ENCODE measurements at regions not wholly inside any gene's neighbourhood (a gene's known extent, or its start where the extent isn't known, plus 50 kb on each side); places are given as distances from the start of the nearest gene placed in this dataset.

DNA sequence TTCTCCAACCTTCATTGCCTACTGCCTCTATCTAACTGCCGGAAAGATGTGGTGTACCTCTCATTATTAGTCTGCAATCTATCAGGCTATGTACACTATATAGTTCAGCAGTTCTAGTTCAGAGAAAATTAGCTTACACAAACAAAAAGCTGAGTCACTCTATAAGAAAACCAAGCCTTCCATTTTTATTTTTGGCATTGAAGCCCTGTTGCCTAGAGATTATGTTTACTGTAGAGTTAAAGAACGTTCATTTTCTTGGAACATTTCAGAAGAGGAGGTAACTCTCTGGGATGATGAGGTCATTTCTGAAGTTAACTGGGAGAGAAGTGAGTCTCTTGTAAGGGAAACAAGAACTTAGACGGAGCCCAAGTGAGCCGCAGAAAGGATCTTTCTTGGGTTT, 133.5 kb downstream of the FAM124B start:
- peak; percentile 94 to 95 for DNase-seq (ENCODE audit: low read depth in 2 of 2)
- TF ChIP-seq, protein P1, sequence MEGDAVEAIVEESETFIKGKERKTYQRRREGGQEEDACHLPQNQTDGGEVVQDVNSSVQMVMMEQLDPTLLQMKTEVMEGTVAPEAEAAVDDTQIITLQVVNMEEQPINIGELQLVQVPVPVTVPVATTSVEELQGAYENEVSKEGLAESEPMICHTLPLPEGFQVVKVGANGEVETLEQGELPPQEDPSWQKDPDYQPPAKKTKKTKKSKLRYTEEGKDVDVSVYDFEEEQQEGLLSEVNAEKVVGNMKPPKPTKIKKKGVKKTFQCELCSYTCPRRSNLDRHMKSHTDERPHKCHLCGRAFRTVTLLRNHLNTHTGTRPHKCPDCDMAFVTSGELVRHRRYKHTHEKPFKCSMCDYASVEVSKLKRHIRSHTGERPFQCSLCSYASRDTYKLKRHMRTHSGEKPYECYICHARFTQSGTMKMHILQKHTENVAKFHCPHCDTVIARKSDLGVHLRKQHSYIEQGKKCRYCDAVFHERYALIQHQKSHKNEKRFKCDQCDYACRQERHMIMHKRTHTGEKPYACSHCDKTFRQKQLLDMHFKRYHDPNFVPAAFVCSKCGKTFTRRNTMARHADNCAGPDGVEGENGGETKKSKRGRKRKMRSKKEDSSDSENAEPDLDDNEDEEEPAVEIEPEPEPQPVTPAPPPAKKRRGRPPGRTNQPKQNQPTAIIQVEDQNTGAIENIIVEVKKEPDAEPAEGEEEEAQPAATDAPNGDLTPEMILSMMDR (IDR thresholded peaks at IDR 0.05; ENCODE audit: low read depth, low read length) = no peak
- H3K4me3 ChIP-seq (replicated peaks in 1 of 2; ENCODE audit: low read depth in 2 of 2, low read length in 2 of 2) = no peak overlapping the region

DNA sequence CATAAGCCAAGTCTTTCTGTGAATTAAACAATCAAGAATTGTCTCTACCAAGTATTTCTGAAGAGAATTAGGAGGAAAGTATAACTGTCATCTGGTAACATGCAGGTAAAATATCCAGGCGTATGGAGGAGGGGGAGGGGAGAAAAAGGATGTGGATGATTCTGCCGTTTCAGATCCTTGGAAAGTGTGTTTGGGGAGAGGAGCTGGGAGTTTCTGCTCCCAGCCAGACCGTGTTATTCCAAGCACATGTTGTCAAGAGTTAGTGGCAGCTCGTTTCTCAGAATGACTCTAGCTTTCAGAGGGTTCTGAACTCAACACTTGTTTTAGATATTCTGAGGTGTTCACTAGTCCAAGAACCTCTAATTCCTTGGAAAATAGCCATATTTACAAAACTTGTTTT, 137.6 kb downstream of the FAM124B start:
- TF ChIP-seq, protein P1 (IDR thresholded peaks at IDR 0.05; ENCODE audit: low read depth, low read length) = no peak
- no peak overlapping the region for H3K4me3 ChIP-seq (replicated peaks in 1 of 2; ENCODE audit: low read depth in 2 of 2, low read length in 2 of 2)
- DNase-seq (ENCODE audit: low read depth in 2 of 2) = no peak

DNA sequence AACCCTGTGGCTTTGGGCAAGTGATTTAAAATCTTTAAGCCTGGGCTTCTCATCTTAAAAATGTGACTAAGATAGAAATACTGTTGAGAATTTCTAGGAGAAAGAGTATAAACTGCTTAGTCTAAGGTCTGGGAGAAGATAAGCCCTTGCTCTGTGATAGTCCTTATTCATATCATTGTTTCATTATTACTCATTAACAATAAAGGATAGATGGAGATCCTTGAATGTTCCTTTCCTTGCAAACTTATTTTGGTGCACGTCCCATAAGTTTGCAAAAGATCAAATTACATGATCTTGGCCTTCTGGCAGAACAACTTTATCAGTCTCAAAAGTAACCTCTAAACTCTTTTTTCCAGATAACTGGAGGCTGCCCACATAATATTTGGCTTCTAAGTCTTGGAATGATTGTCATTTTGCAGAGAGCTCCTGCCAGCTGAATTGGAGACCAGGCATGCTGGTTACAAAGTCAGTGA, 138.3 kb downstream of the FAM124B start:
- TF ChIP-seq, protein P1 (IDR thresholded peaks at IDR 0.05; ENCODE audit: low read depth, low read length) = no peak
- H3K4me3 ChIP-seq (replicated peaks in 1 of 2; ENCODE audit: low read depth in 2 of 2, low read length in 2 of 2) = no peak overlapping the region
- peak; percentile 28 to 48 for DNase-seq (ENCODE audit: low read depth in 2 of 2)

DNA sequence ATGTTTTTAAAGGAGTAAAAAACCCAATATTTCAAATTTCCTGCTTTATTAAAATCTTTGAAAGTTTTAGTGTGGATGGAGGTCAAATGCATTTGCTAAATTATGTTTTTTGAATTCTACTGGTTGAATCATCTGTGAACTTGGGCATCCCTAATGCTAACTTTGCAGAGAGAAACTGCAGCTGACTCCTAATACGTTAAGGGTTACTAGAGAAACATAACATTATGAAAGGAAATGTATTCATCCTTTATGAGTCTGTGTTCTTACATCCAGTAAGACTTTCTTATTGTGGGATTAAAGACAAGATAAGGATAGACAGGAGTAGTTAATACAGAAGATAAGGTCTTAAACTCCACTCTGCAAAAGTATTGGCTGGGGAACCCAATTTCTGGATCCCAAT, 140.6 kb downstream of the FAM124B start:
- no peak overlapping the region for H3K4me3 ChIP-seq (replicated peaks in 1 of 2; ENCODE audit: low read depth in 2 of 2, low read length in 2 of 2)
- TF ChIP-seq, protein P1 (IDR thresholded peaks at IDR 0.05; ENCODE audit: low read depth, low read length) = no peak
- peak; percentile 55 to 59 for DNase-seq (ENCODE audit: low read depth in 2 of 2)

DNA sequence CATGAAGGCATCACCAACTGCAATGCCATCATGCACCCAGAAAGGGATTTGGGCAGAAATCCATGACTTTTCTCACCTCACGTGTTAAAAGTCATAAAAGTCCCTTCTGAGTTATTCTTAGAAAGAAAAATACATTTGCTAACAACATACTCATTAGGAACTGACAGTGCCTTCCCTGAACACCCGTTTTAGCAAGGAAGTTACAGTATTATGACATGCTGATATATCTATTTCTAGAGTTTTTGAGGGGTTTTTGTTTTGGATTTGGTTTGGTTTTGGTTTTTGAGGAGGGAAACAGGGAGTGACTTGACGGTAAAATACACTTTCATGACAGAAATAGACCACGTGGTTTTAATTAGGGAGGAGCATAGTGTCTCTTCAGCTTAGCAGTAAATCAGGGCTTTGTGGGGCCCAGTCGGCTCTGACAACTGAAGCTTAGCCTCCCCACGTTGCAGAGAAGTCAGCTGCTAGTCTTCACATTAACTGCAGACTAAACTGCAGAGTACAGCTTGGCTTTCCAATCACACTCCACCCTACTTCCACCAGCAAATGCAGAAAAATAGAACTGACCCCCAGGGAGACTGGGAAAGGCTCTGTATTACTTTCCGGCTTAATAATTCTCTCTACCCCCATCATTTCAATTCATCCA, 141.4 kb downstream of the FAM124B start:
- peak in 1 of 2 donors; percentile 34 for DNase-seq (ENCODE audit: low read depth in 2 of 2)
- TF ChIP-seq, protein P1 (IDR thresholded peaks at IDR 0.05; ENCODE audit: low read depth, low read length) = no peak
- H3K4me3 ChIP-seq (replicated peaks in 1 of 2; ENCODE audit: low read depth in 2 of 2, low read length in 2 of 2) = no peak overlapping the region

DNA sequence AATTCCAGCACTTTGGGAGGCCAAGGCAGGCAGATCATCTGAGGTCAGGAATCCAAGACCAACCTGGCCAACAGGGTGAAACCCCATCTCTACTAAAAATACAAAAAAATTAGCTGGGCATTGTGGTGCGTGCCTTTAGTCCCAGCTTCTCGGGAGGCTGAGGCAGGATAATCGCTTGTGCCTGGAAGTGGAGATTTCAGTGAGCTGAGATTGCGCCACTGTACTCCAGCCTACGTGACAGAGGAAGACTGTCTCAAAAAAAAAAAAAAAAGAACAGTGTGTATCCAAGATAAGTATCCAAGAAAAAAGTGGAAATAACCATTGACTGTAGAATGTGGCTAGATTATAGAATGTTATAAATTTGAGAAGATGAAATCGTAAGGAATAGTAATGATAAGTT, 142.1 kb downstream of the FAM124B start:
- DNase-seq (ENCODE audit: low read depth in 2 of 2) = peak in 1 of 2 donors; percentile 44
- no peak overlapping the region for H3K4me3 ChIP-seq (replicated peaks in 1 of 2; ENCODE audit: low read depth in 2 of 2, low read length in 2 of 2)
- TF ChIP-seq, protein P1 (IDR thresholded peaks at IDR 0.05; ENCODE audit: low read depth, low read length) = no peak

DNA sequence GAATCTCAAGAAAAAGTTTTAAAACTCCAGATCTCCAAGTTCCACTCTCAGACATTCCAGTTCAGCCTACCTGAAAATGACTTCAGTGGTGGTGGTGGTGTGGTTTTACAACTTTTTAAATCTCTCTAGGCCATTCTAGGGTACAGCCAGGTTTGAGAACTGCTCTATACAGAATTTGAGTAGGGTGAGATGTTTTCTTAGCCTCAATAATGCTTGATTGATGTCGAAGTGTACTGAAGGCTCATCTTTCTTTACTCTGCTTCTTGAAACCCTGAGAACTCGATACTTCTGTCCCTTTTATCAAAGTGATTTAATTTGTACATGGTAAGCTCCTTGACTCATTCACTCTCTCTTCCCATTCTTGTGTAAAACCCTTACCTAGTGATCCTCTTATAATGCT, 143.8 kb downstream of the FAM124B start:
- TF ChIP-seq, protein P1 (IDR thresholded peaks at IDR 0.05; ENCODE audit: low read depth, low read length) = no peak
- no peak overlapping the region for H3K4me3 ChIP-seq (replicated peaks in 1 of 2; ENCODE audit: low read depth in 2 of 2, low read length in 2 of 2)
- no peak for DNase-seq (ENCODE audit: low read depth in 2 of 2)

All from cardiac fibroblast (primary cell).